ENCODE measurements at regions not wholly inside any gene's neighbourhood (a gene's known extent, or its start where the extent isn't known, plus 50 kb on each side); places are given as distances from the start of the nearest gene placed in this dataset.

GRCh38 chr2:43157506-43158246, 68.7 kb downstream of the ZFP36L2 start:
- TF ChIP-seq, protein P1, sequence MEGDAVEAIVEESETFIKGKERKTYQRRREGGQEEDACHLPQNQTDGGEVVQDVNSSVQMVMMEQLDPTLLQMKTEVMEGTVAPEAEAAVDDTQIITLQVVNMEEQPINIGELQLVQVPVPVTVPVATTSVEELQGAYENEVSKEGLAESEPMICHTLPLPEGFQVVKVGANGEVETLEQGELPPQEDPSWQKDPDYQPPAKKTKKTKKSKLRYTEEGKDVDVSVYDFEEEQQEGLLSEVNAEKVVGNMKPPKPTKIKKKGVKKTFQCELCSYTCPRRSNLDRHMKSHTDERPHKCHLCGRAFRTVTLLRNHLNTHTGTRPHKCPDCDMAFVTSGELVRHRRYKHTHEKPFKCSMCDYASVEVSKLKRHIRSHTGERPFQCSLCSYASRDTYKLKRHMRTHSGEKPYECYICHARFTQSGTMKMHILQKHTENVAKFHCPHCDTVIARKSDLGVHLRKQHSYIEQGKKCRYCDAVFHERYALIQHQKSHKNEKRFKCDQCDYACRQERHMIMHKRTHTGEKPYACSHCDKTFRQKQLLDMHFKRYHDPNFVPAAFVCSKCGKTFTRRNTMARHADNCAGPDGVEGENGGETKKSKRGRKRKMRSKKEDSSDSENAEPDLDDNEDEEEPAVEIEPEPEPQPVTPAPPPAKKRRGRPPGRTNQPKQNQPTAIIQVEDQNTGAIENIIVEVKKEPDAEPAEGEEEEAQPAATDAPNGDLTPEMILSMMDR (IDR thresholded peaks at IDR 0.05; ENCODE audit: low read depth, low read length), result no peak
- TF ChIP-seq POLR2A (IDR thresholded peaks at IDR 0.05; ENCODE audit: extremely low read depth, insufficient read length), result no peak
